CMK (cell line): ENCODE measurements at regions not wholly inside any gene's neighbourhood (a gene's known extent, or its start where the extent isn't known, plus 50 kb on each side); places are given as distances from the start of the nearest gene placed in this dataset.
"Not testable (repeated sequence)": the region's sequence is repeated elsewhere in the genome, so short reads cannot be mapped to it uniquely, and the experiment has no call there.

Source experiments
- DNase-seq: peaks from one replicate; pipeline ENCODE4 v3.0.0-alpha.2; 2010; ENCODE audit warnings: low read depth

DNA sequence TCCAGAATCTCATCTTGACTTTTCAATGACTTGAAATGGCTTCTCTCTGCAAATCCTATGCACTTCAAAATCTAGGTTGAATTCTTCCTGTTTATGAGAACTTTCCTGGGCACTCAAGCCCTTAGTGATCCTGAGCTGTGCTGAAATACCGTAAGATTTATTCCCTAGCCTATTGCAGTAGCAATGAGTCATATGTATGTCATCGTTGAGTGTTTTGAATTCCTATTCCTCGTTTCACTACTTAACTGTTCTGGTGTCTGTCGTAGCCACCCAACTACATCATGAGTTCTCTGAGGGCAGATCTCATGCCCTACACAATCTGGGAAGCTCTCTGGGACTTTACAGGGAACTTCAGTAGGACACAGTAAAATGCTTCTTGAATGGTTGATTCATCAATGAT is 190.8 kb upstream of the TMEM132C start:
- DNase-seq: no peak

DNA sequence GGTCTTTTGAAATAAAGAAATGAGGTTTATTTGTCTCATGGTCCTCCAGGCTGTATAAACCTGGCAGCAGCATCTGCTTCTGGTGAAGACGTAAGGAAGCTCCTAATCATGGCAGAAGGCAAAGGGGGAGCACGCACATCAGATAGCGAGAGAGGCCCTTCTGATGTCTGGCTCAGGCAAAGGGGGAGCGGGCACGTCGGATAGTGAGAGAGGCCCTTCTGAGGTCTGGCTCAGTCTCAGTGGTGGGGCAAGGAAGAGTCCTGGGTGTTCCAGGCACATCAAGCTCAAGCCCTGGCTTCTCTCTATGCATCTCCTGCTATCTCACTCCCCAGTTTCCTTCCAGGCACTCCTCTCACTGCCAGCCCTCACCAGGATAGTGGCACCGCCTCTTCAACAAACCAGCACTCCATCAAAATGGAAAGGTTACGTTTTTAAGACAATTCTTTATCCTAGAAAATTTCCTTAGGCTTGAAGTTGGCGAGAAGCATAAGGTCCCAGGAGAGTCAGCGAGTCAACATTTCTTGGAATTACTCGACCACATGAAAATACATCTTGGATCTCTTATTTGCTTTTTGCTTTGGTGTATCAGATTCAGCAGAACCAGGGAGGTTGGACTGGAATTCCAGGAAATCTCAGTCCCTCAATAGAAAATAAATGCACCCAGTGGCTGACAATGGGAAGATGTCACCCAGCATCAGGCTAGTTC is 189.6 kb upstream of the TMEM132C start:
- DNase-seq: no peak

DNA sequence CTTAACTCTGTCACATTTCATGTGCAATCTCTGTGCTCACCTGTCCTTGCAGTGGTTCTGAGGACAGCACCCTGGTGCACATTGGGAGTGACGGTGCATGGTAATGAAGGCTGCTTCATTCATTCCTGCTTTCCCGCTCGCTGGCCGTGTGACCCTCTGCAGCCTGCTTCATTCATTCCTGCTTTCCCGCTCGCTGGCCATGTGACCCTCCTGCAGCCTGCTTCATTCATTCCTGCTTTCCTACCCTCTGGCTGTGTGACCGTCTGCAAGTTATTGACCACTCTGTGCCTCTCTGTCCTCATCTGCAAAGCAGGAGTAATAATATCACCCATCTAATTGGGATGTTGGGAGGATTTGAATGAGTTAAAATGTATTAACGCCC is 189.1 kb upstream of the TMEM132C start:
- DNase-seq: no peak

GRCh38 chr12:128078301-128078971 is 188.5 kb upstream of the TMEM132C start:
- no peak for DNase-seq

DNA sequence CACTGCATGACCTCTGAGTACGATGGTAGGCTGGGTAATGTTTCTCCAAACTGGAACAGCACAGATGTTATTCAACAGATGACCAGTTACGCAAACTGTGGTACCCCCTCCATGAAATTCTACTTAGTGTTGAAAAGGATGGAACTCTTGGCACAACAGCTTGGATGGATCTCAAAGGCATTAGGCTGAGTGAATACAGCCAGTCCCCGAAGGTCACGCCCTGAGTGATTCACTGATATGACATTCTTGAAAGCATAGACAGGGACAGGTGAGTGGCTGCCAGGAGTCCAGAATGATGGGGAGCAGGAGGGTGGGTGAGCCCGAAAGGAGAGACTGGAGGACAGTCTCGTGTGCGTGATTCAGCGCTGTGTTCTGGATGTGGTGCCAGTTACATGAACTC is 187.5 kb upstream of the TMEM132C start:
- DNase-seq: no peak

DNA sequence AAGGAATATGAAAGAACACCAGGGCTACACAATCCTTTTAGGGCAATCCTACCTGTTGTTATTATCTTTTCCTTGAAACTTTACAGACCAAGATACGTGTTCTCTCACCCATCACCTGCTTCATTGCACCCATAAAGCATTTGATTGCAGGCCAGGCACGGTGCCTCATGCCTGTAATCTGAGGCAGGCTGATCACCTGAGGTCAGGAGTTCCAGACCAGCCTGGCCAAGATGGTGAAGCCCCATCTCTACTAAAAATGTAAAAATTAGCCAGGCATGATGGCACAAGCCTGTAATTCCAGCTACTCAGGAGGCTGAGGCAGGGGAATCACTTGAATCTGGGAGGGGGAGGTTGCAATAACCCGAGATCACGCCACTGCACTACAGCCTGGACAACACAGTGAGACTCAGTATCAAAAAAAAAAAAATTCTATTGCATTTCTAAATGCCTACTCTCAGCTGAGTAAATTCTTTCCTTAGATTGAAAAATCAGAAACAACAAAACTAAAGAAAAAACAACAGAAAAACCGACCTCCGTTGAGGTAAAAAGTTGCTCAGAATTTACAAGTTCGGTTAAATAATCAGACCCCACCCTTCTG is 183.7 kb upstream of the TMEM132C start:
- no peak for DNase-seq

- DNase-seq: no peak
These were observed 178.0 kb upstream of the TMEM132C start for GRCh38 chr12:128088926-128089325.

DNA sequence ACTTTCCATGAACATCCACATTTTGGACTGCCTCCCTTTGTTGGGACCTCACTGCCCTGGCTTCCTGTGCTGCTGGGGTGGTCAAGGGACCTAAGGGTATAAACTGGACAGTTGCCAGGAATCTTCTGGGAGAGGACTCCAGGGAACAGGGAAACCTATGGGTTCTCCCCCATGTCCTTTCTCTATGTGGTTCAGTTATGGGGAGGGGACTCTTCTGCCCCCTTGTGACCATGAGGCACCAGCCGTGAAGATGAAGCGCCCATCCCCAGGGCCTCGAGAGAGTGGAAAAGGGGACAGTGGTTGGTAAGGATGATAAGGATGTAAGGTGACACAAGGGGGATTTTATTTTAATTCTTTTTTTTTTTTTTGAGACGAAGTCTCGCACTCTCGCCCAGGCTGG is 177.0 kb upstream of the TMEM132C start:
- DNase-seq: no peak

- no peak for DNase-seq
These were observed 175.8 kb upstream of the TMEM132C start for GRCh38 chr12:128091101-128091720.

GRCh38 chr12:128091951-128092382 is 175.0 kb upstream of the TMEM132C start:
- DNase-seq: no peak

- DNase-seq: no peak
These were observed 168.2 kb upstream of the TMEM132C start for GRCh38 chr12:128098730-128099129.

GRCh38 chr12:128103152-128103551 is 163.8 kb upstream of the TMEM132C start:
- DNase-seq: no peak

- DNase-seq: no peak
These were observed 157.7 kb upstream of the TMEM132C start for GRCh38 chr12:128109236-128109635.

GRCh38 chr12:128109636-128110035 is 157.3 kb upstream of the TMEM132C start:
- DNase-seq: no peak

DNA sequence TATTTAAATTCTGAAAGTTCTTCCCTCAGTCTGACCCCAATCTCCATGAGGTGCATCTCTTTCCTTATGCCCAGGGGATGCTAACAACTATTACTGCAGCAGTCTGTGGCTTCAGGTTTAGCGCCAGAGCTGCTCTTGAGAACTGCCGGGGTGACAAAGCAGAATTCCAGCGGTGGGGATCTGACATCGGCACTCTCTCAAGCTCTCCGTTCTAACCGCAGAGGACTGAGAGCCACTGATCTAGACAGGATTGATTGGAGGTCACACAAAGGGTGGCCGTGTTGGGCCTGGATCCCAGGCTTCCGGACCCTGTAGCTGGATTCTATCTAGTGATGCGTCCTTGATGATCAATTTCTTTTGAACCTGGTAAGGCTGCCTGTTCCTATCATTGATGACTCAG is 155.6 kb upstream of the TMEM132C start:
- no peak for DNase-seq

- no peak for DNase-seq
These were observed 155.0 kb upstream of the TMEM132C start for GRCh38 chr12:128111951-128112350.

DNA sequence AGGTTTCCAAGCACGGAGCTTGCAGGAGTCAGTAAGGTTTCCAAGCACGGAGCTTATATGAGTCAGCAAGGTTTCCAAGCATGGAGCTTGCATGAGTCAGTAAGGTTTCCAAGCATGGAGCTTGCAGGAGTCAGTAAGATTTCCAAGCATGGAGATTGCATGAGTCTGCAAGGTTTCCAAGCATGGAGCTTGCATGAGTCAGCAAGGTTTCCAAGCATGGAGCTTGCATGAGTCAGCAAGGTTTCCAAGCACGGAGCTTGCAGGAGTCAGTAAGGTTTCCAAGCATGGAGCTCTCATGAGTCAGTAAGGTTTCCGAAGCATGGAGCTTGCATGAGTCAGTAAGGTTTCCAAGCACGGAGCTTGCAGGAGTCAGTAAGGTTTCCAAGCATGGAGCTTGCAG is 153.7 kb upstream of the TMEM132C start:
- DNase-seq: not testable (repeated sequence)

DNA sequence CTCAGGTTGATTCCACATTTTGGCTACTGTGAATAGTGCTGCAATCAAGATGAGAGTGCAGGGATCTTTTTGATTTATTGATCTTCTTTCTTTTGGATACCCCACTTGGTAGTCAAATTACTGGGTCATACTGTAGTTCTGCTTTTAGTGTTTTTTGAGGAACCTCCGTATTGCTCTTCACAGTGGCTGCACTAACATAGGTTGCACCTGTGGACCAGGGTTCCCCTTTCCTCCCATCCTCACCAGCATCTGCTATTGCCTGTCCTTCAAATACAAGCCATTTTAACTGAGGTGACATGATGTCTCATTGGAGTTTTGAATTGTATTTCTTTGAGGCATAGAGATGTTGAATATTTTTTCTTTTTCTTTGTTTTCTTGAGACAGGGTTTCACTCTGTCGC is 152.5 kb upstream of the TMEM132C start:
- DNase-seq: no peak

- no peak for DNase-seq
These were observed 150.4 kb upstream of the TMEM132C start for GRCh38 chr12:128116537-128116936.

GRCh38 chr12:128120035-128120434 is 146.9 kb upstream of the TMEM132C start:
- DNase-seq: no peak

- no peak for DNase-seq
These were observed 145.5 kb upstream of the TMEM132C start for GRCh38 chr12:128121424-128121823.

DNA sequence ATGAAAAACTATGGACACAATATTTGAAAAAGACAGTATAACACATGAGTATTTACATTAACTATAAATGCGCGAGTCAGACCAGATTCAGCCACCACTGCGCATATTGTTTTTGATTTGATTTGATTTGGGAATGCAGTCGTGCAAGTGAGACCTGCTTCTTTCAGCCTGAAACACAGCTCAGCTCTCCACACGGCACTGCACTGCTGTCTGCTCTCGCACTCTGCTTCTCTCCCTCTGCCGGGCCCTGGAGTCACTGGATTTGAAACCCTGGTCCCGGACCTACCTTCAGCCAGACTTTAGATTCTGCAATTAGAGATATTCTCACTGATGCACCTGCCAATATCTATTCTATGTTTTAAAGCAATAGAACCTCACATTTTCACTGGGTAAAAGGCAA is 143.9 kb upstream of the TMEM132C start:
- no peak for DNase-seq

GRCh38 chr12:128131955-128132354 is 135.0 kb upstream of the TMEM132C start:
- no peak for DNase-seq
